AG04450 (cell line): ENCODE measurements at regions not wholly inside any gene's neighbourhood (a gene's known extent, or its start where the extent isn't known, plus 50 kb on each side); places are given as distances from the start of the nearest gene placed in this dataset.
A peak's percentile ranks its signal among the peaks of the same experiment; 100 is the strongest.

Experiments used
- CTCF ChIA-PET: fragments of 300-600, 350-600 bp; formaldehyde crosslinking; extraction: SDS; loops from one replicate; lab custom pipeline; 2022; ENCODE audit warnings: antibody characterized with exemption, inconsistent platforms; lab: Charles Lee
- POLR2A ChIA-PET: fragments of 350-600 bp; formaldehyde crosslinking; extraction: SDS; loops from one replicate; lab custom pipeline; 2021; ENCODE audit warnings: antibody characterized with exemption, inconsistent platforms; lab: Yijun Ruan, JAX
- DNase-seq: peaks from one replicate; pipeline ENCODE4 v3.0.0-alpha.2; 2011; ENCODE audit warnings: low read depth, low spot score
- H3K27ac ChIP-seq: one replicate; pipeline ENCODE4 v1.5.1; 2012; ENCODE audit warnings: low read depth, low read length, control low read depth
- H3K27me3 ChIP-seq: one replicate; pipeline ENCODE4 v1.6.0; 2012; ENCODE audit warnings: low read length; ENCODE audit not compliant: control insufficient read depth, insufficient read depth
- H3K4me3 ChIP-seq: 2 replicates; pipeline ENCODE4 v1.5.1; 2011; ENCODE audit warnings: mild to moderate bottlenecking, low read depth, low read length, control low read depth
- H3K9me3 ChIP-seq: 2 replicates; pipeline ENCODE4 v1.5.1; 2012; ENCODE audit warnings: low read length; ENCODE audit not compliant: control insufficient read depth, insufficient read depth
- CTCF ChIP-seq: IDR thresholded peaks from 2 replicates; pipeline ENCODE4 v1.5.1; 2011; ENCODE audit warnings: low read depth, low read length, control low read depth, inconsistent platforms

GRCh38 chrX:38919853-38920528 lies 118.7 kb downstream of the MID1IP1 start:
- POLR2A ChIA-PET, result no interaction called here
- TF ChIP-seq CTCF, result no peak
- Histone ChIP-seq H3K27ac (no peak overlapping the region), H3K4me3 (no peak overlapping the region), H3K27me3 (no peaks in the 10 kb centered on the region), H3K9me3 (no peaks in the 10 kb centered on the region)
- DNase-seq, result no peak
- CTCF ChIA-PET, result no interaction called here

- no peaks in the 10 kb centered on the region for H3K27me3 ChIP-seq
- H3K27ac ChIP-seq, result no peak overlapping the region
- H3K4me3 ChIP-seq, result no peak overlapping the region
- H3K9me3 ChIP-seq, result no peaks in the 10 kb centered on the region
- ChIA-PET CTCF (no interaction called here), POLR2A (no interaction called here)
- no peak for TF ChIP-seq CTCF
- no peak for DNase-seq
Measured at GRCh38 chrX:38923451-38923969, 122.3 kb downstream of the MID1IP1 start.

GRCh38 chrX:38927592-38927991 lies 126.3 kb downstream of the MID1IP1 start:
- no peaks in the 10 kb centered on the region for H3K9me3 ChIP-seq
- H3K27ac ChIP-seq, result no peak overlapping the region
- DNase-seq, result no peak
- ChIA-PET CTCF (no interaction called here), POLR2A (no interaction called here)
- no peak overlapping the region for H3K4me3 ChIP-seq
- no peaks in the 10 kb centered on the region for H3K27me3 ChIP-seq
- no peak for TF ChIP-seq CTCF

GRCh38 chrX:38929966-38930421 lies 128.7 kb downstream of the MID1IP1 start:
- Histone ChIP-seq H3K27ac (peak overlapping the region; percentile 39), H3K9me3 (no peaks in the 10 kb centered on the region), H3K27me3 (no peaks in the 10 kb centered on the region), H3K4me3 (no peak overlapping the region)
- ChIA-PET POLR2A (no interaction called here), CTCF (no interaction called here)
- TF ChIP-seq CTCF, result no peak
- DNase-seq, result peak; percentile 18

GRCh38 chrX:38930474-38930873 lies 129.2 kb downstream of the MID1IP1 start:
- ChIA-PET POLR2A (no interaction called here), CTCF (no interaction called here)
- Histone ChIP-seq H3K9me3 (no peaks in the 10 kb centered on the region), H3K4me3 (no peak overlapping the region), H3K27me3 (no peaks in the 10 kb centered on the region), H3K27ac (no peak overlapping the region)
- no peak for DNase-seq
- no peak for TF ChIP-seq CTCF
